HG03095 (cell line): ENCODE measurements at regions not wholly inside any gene's neighbourhood (a gene's known extent, or its start where the extent isn't known, plus 50 kb on each side); places are given as distances from the start of the nearest gene placed in this dataset.

Source experiments
- ATAC-seq: cut with Tn5 transposase; IDR thresholded peaks from one replicate; pipeline ENCODE4 v1.9.1; 2021; ENCODE audit warnings: moderate library complexity; ENCODE audit not compliant: unreplicated experiment

GRCh38 chr1:96962751-96963211, 241.2 kb downstream of the PTBP2 start:
- ATAC-seq, result no peak

- no peak for ATAC-seq
Measured at GRCh38 chr1:96964761-96965160, 243.2 kb downstream of the PTBP2 start.

GRCh38 chr1:96966536-96967138, 245.1 kb downstream of the PTBP2 start:
- peak; percentile 93 for ATAC-seq

- ATAC-seq, result no peak
Measured at GRCh38 chr1:96967311-96967710, 245.7 kb downstream of the PTBP2 start.

- ATAC-seq, result no peak
Measured at GRCh38 chr1:96968541-96968940, 247.0 kb downstream of the PTBP2 start.

GRCh38 chr1:96968983-96969382, 247.4 kb downstream of the PTBP2 start:
- ATAC-seq, result no peak

GRCh38 chr1:96969656-96970163, 248.1 kb downstream of the PTBP2 start:
- ATAC-seq, result no peak

- ATAC-seq, result no peak
Measured at GRCh38 chr1:96971439-96971838, 249.9 kb downstream of the PTBP2 start.

- ATAC-seq, result no peak
Measured at GRCh38 chr1:96971849-96972602, 250.4 kb downstream of the PTBP2 start.

GRCh38 chr1:96973605-96974004, 252.0 kb downstream of the PTBP2 start:
- ATAC-seq, result no peak

GRCh38 chr1:96978444-96978843, 256.9 kb downstream of the PTBP2 start:
- no peak for ATAC-seq

GRCh38 chr1:96978901-96979300, 257.3 kb downstream of the PTBP2 start:
- no peak for ATAC-seq

- ATAC-seq, result no peak
Measured at GRCh38 chr1:96979304-96980268, 258.0 kb downstream of the PTBP2 start.

- ATAC-seq, result no peak
Measured at GRCh38 chr1:96980448-96980847, 258.9 kb downstream of the PTBP2 start.

GRCh38 chr1:96981181-96981580, 259.6 kb downstream of the PTBP2 start:
- ATAC-seq, result no peak

- ATAC-seq, result no peak
Measured at GRCh38 chr1:96982118-96982517, 260.5 kb downstream of the PTBP2 start.

GRCh38 chr1:96983866-96984265, 262.3 kb downstream of the PTBP2 start:
- no peak for ATAC-seq

- ATAC-seq, result no peak
Measured at GRCh38 chr1:96987186-96987703, 265.7 kb downstream of the PTBP2 start.

- ATAC-seq, result no peak
Measured at GRCh38 chr1:96989302-96989701, 267.7 kb downstream of the PTBP2 start.

- no peak for ATAC-seq
Measured at GRCh38 chr1:96990136-96990535, 268.6 kb downstream of the PTBP2 start.

- ATAC-seq, result no peak
Measured at GRCh38 chr1:96991261-96991660, 269.7 kb downstream of the PTBP2 start.
